ENCODE measurements at regions not wholly inside any gene's neighbourhood (a gene's known extent, or its start where the extent isn't known, plus 50 kb on each side); places are given as distances from the start of the nearest gene placed in this dataset.

- TF ChIP-seq, protein P1, sequence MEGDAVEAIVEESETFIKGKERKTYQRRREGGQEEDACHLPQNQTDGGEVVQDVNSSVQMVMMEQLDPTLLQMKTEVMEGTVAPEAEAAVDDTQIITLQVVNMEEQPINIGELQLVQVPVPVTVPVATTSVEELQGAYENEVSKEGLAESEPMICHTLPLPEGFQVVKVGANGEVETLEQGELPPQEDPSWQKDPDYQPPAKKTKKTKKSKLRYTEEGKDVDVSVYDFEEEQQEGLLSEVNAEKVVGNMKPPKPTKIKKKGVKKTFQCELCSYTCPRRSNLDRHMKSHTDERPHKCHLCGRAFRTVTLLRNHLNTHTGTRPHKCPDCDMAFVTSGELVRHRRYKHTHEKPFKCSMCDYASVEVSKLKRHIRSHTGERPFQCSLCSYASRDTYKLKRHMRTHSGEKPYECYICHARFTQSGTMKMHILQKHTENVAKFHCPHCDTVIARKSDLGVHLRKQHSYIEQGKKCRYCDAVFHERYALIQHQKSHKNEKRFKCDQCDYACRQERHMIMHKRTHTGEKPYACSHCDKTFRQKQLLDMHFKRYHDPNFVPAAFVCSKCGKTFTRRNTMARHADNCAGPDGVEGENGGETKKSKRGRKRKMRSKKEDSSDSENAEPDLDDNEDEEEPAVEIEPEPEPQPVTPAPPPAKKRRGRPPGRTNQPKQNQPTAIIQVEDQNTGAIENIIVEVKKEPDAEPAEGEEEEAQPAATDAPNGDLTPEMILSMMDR (IDR thresholded peaks at IDR 0.05; ENCODE audit: insufficient read depth, missing control alignments) = no peak
- DNase-seq (ENCODE audit: insufficient read length, low spot score) (no peak), FAIRE-seq (no peak)
These were observed 1098.5 kb upstream of the LRRTM3 start for GRCh38 chr10:65827359-65827758.

GRCh38 chr10:65838811-65839210 is 1087.0 kb upstream of the LRRTM3 start:
- DNase-seq (ENCODE audit: insufficient read length, low spot score) = no peak
- FAIRE-seq = no peak
- TF ChIP-seq, protein P1 (IDR thresholded peaks at IDR 0.05; ENCODE audit: insufficient read depth, missing control alignments) = no peak

DNA sequence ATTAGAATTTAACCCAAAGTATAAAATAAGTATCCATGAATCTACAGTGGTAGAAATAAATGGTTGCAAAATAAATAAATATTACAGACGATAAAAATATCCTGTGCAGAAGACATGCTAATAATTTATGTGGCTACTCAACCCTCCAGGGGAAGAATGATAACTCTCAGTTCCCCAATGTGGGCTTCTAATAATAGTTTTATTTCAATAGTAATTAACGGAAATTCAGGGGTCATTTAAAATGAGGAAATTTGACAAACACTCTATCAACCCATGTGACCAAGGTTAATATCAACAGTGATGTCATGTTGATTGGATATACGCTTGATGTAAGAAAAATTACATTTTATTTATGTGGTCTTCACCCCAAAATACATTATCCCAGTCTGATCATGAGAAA is 1082.6 kb upstream of the LRRTM3 start:
- FAIRE-seq (no peak), DNase-seq (ENCODE audit: insufficient read length, low spot score) (no peak)
- TF ChIP-seq, protein P1 (IDR thresholded peaks at IDR 0.05; ENCODE audit: insufficient read depth, missing control alignments) = no peak

- TF ChIP-seq, protein P1 (IDR thresholded peaks at IDR 0.05; ENCODE audit: insufficient read depth, missing control alignments) = no peak
- FAIRE-seq = no peak
- DNase-seq (ENCODE audit: insufficient read length, low spot score) = no peak
These were observed 1079.9 kb upstream of the LRRTM3 start for GRCh38 chr10:65845916-65846315.

DNA sequence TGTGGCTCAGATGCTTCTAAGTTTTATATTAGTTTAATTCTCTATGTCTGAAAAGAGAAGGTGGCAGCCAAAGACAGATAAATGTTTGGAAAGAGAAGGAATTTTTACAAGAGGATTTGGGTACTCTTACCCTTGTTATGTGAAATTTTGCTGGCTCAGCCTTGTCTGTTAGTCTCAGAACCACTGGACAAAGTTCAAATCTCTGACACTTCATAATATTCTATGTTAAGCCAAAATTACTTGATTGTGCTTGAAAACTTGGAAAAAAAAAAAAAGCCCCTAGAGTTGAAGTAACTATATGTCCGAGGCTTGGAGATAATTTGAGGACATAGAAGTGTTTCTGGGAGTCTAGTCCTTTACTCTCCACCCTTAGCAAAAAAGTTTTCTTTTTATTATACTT is 1079.3 kb upstream of the LRRTM3 start:
- FAIRE-seq = no peak
- no peak for DNase-seq (ENCODE audit: insufficient read length, low spot score)
- TF ChIP-seq, protein P1 (IDR thresholded peaks at IDR 0.05; ENCODE audit: insufficient read depth, missing control alignments) = no peak

GRCh38 chr10:65846949-65847348 is 1078.9 kb upstream of the LRRTM3 start:
- FAIRE-seq = no peak
- TF ChIP-seq, protein P1 (IDR thresholded peaks at IDR 0.05; ENCODE audit: insufficient read depth, missing control alignments) = no peak
- no peak for DNase-seq (ENCODE audit: insufficient read length, low spot score)

DNA sequence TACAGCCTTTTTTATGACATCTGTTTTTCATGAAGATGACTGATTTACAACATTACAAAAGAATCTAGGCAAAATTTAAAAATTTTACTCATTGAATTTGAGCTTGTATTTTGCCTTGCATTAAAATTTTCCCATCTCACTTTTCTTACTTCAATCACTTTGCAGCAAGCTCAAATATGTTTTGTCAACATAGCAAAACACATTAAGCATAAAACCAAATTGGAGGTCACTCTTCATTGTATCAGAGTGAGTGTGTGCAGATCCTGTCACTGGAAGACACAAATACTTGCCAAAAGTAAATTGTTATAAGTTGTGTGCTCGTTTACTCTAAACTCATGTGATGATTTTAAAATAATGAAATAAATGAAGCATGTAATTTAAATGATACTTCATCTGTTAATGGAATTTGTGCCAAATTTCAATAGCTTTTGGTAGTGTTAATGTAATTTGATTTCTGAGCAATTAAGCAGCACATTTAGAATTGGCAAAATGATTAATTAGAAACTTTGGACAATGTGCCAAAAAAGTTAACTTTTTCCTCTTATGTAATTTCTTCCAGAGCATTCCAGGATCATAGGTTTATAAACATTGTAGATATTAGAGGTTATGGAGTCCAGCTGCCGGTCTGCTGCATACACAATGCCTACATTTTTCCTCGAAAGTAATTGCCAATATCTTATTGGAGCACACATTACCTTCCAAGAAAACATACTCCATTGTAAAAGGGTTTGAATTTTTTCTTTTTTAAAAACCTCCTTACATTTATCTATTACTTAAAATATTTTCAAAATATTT is 1078.2 kb upstream of the LRRTM3 start:
- no peak for DNase-seq (ENCODE audit: insufficient read length, low spot score)
- no peak for FAIRE-seq

More for the DNA sequence above, 1078.2 kb upstream of the LRRTM3 start:
- TF ChIP-seq, protein P1 (IDR thresholded peaks at IDR 0.05; ENCODE audit: insufficient read depth, missing control alignments) = no peak

Measured in D721Med (cell line).